Adipose tissue (tissue), 3 donors: ENCODE measurements at regions not wholly inside any gene's neighbourhood (a gene's known extent, or its start where the extent isn't known, plus 50 kb on each side); places are given as distances from the start of the nearest gene placed in this dataset.

Experiments used
- H3K27ac ChIP-seq: one replicate; pipeline ENCODE4 v1.5.1; 2013; ENCODE audit warnings: low read depth, low read length
- WGBS, 3 donors: extraction: QIAGEN DNeasy Blood & Tissue Kit; methylation state at CpG; one replicate each; pipeline ENCODE4 v1.1.7; 2013; 5-methylcytosine and 5-hydroxymethylcytosine counted together
- donor health status: healthy with polysubstance abuse.
- donor health status: Bipolar disorder and iron deficiency.
- donor health status: healthy.

GRCh38 chr5:158303883-158304282, 444.9 kb upstream of the CLINT1 start:
- no peak overlapping the region for H3K27ac ChIP-seq
- 95 to 97% (median 97%) methylated on average over 1 of the region's 1 CpG for WGBS, 3 donors

DNA sequence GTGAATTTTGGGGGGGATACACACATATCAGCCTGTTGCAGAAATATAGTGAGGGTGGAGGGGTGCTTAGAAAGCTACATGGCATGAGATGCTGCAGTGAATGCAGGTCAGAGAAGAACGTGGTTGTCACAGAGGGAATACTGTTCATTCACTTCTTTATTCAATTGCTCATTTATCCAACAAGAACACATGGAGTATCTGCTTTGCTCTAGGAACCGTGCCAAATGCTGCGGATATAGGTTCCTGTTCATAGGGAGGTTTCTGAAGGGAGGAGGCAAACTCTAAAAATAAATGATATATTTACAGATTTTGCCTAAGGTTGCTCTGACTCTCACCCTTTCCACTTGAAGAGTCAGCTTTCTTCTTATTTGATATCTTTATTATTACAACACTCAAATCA, 444.3 kb upstream of the CLINT1 start:
- 39 to 57% (median 44%) methylated on average over 3 of the region's 3 CpGs for WGBS, 3 donors
- no peak overlapping the region for H3K27ac ChIP-seq

- WGBS, 3 donors, result 93 to 99% (median 95%) methylated on average over 2 of the region's 2 CpGs
- no peak overlapping the region for H3K27ac ChIP-seq
These were observed 443.1 kb upstream of the CLINT1 start for GRCh38 chr5:158302029-158302428.

- WGBS, 3 donors, result 41 to 54% (median 52%) methylated on average over 4 of the region's 4 CpGs
- no peak overlapping the region for H3K27ac ChIP-seq
These were observed 442.2 kb upstream of the CLINT1 start for GRCh38 chr5:158301186-158301585.

GRCh38 chr5:158300256-158300655, 441.3 kb upstream of the CLINT1 start:
- no peak overlapping the region for H3K27ac ChIP-seq
- 68 to 72% (median 69%) methylated on average over 8 of the region's 8 CpGs for WGBS, 3 donors

DNA sequence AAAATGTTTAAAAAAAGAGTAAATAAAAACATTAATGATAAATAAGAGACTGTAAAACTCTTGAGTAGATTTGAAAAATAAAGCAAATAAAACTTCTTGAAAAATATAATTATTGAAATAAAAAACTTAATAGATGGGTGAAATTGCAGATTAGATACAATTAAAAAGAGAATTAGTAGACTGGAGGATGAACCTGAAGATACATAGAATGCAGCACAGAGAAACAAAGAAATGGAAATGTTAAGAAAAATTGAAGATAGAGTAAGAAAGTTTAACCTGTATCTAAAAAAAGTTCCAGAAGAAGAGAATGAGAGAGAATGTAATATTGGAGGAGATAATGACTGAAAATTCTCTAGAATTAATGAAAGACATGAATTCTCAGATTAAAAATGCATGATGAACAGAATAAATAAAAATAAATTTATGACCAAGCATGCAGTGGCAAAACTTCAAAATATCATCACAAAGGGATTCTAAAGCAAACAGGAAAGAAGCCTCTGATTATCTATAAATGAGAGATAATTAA, 438.1 kb upstream of the CLINT1 start:
- no peak overlapping the region for H3K27ac ChIP-seq

DNA sequence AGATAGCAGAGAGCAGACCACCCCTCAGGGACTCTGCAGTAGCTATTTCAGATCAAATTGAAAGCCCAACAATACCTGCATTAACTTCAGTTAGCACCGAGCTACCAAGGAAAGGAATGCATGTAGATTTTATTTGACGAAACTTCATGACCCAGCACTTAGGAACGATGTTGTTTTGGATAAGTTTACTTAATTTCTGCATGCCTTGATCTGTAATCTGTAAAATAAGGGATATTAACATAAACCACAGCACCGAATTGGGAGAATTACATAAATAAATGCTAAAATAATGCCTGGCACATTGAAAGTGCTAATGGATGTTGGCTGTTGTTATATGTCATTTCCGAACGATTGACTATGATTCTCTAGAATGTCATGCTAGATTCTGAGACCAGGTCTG, 435.8 kb upstream of the CLINT1 start:
- 69 to 95% (median 82%) methylated on average over 6 of the region's 6 CpGs for WGBS, 3 donors
- H3K27ac ChIP-seq, result no peak overlapping the region

DNA sequence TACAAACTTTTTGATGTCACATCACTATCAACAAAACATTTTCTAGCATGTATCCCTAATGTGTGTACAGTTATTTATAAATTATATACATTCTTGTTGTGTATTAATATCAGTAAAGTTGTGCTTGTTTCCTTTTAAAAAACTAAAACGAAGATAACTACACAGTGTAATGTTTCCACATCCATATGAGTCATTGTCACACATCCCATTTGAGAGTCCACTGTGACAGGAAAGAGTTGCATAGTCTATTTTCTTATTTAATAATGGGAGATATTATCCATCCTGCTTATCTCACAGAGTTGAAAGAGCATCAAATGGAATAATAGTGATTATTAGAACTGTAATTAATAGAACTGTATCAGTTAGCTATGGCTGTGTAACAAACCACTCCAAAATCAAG, 434.0 kb upstream of the CLINT1 start:
- H3K27ac ChIP-seq, result no peak overlapping the region
- WGBS, 3 donors, result 74 to 86% (median 85%) methylated on average over 1 of the region's 1 CpG

DNA sequence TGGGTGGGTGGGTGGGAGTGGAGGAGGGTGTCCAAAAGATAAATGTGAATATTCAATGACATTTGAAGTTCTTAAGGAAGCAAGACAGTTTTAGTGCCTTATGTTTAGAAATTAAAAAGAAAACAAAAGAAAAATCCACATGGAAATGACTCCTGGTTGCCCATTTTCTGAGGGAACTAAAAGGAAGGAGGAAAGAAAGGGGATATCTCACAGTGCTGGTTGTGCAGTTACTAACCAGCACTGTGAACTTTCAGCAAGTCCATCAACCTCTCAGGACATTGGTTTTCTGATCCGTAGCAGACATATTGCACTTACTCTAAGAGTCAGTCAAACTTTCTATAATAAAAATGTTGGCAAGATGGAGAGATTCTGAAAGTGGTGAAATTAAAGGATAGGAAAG, 431.0 kb upstream of the CLINT1 start:
- H3K27ac ChIP-seq, result no peak overlapping the region
- WGBS, 3 donors, result 80 to 89% (median 84%) methylated on average over 1 of the region's 1 CpG

GRCh38 chr5:158288272-158288657, 429.3 kb upstream of the CLINT1 start:
- H3K27ac ChIP-seq, result no peak overlapping the region
- 45 to 100% (median 92%) methylated on average over 1 of the region's 1 CpG for WGBS, 3 donors

DNA sequence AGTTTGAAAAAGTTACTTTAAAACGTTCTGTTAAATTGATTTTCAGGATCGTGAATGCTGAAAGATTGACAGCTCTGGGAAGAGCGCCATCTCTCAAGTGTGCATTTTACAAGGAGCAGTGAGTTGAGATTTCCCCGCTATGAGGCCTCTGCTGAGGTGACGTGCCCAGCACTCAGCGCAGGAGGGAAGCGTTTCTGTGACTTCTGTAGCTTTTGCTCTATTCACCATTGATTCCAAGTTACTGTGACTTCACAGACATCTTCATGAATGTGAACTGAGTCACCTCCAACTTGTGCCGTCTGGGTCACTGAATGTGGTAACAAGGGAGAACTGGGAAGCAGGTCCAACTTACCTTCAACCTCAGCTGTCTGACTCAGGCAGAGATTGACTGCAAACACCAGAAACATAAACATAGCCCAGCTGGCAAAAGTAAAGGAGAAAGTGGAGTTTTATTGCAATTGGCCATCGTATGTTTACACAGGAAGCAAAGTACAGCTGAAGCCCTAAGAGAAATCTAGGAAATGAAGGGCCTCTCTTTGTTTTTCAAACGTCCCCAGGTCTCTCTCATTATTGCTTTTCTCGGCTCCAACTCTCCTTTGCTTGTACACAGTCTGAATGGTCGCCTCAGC, 428.8 kb upstream of the CLINT1 start:
- WGBS, 3 donors, result 28 to 69% (median 61%) methylated on average over 12 of the region's 12 CpGs

GRCh38 chr5:158286827-158287226, 427.9 kb upstream of the CLINT1 start:
- H3K27ac ChIP-seq, result no peak overlapping the region
- 90 to 100% (median 92%) methylated on average over 1 of the region's 1 CpG for WGBS, 3 donors

More for the DNA sequence above, 428.8 kb upstream of the CLINT1 start:
- no peak overlapping the region for H3K27ac ChIP-seq

DNA sequence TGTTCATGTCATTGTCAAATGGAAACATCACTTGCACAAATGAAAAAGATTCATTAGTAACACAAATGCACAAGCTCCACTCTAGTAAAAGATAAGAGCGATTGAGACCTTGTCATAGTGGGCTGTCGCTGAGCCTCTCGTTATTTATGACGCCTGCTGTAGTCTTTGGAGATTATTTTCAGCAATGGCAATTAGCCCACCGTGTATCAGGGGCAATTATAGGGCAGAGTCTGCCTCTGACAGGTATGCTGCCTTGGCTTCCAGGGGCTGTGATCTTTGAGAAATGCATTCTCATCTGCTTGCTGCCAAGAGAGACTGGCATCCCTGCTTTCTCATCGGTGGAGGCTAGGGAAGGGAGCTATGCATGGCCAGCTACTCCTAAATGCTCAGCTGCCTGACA, 426.8 kb upstream of the CLINT1 start:
- 91 to 94% (median 92%) methylated on average over 6 of the region's 6 CpGs for WGBS, 3 donors
- no peak overlapping the region for H3K27ac ChIP-seq

- WGBS, 3 donors, result 83 to 89% (median 87%) methylated on average over 2 of the region's 2 CpGs
These were observed 425.3 kb upstream of the CLINT1 start for GRCh38 chr5:158284242-158284641.

DNA sequence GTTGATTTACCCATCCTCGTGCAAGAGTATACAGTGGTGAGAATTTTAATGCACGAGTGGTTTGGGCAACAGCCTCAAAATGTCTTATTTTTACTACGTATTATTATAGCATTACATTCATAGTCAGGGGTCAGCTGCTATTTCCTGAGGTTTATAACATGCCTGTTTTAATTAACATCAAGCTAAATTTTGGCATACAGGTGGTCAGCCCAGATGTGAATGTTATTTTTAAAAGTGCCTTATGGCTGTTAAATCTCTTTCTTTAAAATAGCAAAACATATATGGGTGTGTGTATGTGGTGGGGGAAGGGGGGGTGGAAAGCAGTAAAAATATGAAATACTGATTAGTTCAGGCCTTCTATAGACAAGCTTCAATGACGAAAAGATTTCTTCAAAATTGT, 424.5 kb upstream of the CLINT1 start:
- 84 to 92% (median 87%) methylated on average over 4 of the region's 4 CpGs for WGBS, 3 donors
- no peak overlapping the region for H3K27ac ChIP-seq

More at GRCh38 chr5:158284242-158284641, 425.3 kb upstream of the CLINT1 start:
- no peak overlapping the region for H3K27ac ChIP-seq

DNA sequence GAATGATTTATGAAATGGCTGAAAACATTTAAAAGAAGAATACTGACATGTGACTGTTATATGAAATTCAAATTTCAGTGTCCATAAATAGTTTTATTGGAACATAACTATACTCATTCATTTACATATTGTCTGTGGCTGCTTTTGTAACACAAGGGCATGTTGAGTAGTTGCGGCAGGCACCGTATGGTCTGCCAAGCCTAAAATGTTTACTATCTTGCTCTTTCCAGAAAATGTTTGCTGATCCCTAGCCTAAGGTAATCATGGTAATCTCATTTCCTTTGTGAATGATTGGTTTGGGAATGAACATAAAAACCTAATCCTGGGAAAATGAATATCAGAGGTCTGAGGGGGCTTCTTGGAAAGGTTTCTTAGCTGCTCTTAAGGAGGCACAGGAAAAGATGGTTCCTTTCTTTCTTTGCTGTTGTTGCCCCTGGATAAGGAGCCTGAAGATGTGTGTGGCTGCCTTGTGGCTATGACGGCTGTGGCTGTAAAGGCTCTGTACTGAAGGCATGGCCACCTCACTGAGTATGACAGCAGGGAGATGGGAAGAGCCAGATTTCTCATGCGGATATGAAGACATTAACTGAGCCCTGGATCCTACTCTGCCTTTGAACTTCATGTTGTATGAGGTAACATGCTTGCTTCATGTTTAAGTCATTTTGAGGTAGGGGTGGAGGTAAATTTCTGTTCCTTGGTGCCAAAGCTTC, 419.4 kb upstream of the CLINT1 start:
- no peak overlapping the region for H3K27ac ChIP-seq
- 84 to 97% (median 96%) methylated on average over 4 of the region's 4 CpGs for WGBS, 3 donors

- 69 to 82% (median 80%) methylated on average over 6 of the region's 6 CpGs for WGBS, 3 donors
- H3K27ac ChIP-seq, result no peak overlapping the region
These were observed 418.3 kb upstream of the CLINT1 start for GRCh38 chr5:158277276-158277675.

GRCh38 chr5:158276692-158277091, 417.7 kb upstream of the CLINT1 start:
- no peak overlapping the region for H3K27ac ChIP-seq
- WGBS, 3 donors, result 82 to 93% (median 88%) methylated on average over 4 of the region's 4 CpGs

GRCh38 chr5:158275511-158275910, 416.6 kb upstream of the CLINT1 start:
- WGBS, 3 donors, result 86 to 91% (median 90%) methylated on average over 6 of the region's 6 CpGs
- H3K27ac ChIP-seq, result no peak overlapping the region

DNA sequence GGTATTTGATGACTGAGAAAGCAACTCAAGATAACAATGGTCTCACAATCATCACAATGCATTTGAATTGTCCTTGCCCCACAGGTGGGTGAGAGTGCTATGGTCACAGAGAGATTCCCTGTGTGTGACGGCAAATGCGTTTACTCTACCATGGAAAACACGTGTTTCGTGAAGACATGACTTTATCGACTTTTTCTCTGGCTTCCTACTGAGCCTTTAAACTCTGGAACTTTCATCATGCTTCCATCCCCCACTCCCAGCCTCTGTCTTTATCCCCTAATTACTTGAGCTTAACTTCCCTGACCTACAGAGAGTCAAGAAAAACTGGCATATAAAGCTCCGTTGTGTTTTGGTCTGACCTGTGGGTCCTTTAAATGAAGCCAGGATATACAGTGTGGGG, 414.1 kb upstream of the CLINT1 start:
- WGBS, 3 donors, result 31 to 83% (median 80%) methylated on average over 6 of the region's 6 CpGs
- H3K27ac ChIP-seq, result no peak overlapping the region
